T-helper 2 cell treated with Interferon-gamma antibody and Interleukin-4, amounts not matched to agents 100 ng/mL and 5 ng/mL, for 36 hours (primary cell): ENCODE measurements at regions not wholly inside any gene's neighbourhood (a gene's known extent, or its start where the extent isn't known, plus 50 kb on each side); places are given as distances from the start of the nearest gene placed in this dataset.

ENCODE experiments used
- intact Hi-C: fragments of 100-400 bp; cut with micrococcal nuclease; formaldehyde crosslinking; loops from one replicate; pipeline ENCODE4 v1.15.1; 2023

DNA sequence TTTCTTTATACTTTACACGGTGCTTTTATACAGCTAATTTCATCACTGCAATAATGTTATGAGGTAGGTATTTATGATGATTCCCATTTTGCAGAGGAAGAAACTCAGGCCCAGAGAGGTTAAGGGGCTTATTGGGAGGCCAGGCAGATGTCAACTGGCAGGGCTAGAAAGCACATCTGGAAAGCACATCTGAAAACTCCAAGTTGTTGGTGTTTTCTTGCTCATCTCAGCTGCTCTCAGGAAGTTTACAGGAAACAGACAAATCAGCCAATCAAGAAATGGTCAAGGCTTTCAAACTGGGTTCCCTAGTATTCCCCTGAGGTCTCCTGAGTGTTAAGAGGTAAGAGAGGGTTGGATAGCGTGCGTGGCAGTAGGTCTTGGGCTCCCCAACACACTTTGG, 124.1 kb upstream of the MED13L start:
- intact Hi-C loops: no loop called here

GRCh38 chr12:116402163-116402939, 124.9 kb upstream of the MED13L start:
- intact Hi-C loops: no loop called here

DNA sequence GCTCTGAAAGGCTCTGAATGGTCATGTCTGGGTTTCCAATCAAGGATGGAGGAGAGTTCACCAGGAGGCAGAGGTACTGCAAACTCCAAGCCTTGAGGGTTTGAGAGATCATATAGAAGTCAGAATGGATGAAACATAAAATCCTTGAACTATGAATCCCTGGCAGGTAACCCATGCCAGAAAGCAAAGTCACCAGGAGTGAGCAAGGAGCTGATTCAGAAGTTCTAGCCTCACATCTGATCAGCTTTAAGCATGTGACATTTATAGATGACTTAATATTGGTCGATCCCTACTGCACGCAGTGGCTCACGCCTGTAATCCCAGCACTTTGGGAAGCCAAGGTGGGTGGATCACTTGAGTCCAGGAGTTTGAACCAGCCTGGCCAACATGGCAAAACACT, 126.1 kb upstream of the MED13L start:
- intact Hi-C loops: no loop called here

- intact Hi-C loops: no loop called here
Observed at GRCh38 chr12:116404247-116404646, 126.8 kb upstream of the MED13L start.

DNA sequence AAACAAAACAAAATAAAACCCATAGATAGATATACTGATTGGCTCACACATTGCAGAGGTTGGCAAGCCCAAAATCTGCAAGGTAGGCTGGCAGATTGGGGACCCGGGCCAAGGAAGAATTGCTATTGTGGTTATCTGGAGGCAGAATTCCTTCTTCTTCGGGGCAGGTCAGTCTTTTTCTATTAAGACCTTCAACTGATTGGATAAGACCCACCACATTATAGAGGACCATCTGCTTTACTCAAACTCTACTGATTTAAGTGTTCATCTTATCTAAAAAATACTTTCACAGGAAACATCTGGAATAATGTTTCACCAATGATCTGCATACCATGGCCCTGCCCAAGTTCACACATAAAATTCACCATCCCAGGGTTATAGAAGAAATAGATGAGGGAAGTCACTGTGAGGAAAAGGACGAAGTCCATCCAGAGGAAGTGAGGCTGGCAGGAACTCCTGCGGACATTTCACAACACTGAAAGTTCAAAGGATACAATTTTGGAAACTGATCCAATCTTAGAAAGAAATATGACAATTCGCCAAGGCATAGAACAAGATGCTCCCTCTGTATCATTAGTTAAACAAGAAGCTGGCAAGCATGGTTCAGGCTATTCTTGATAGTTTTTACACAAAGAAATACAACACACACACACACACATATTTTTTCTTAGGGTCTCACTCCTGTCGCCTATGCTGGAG, 127.6 kb upstream of the MED13L start:
- intact Hi-C loops: no loop called here

- intact Hi-C loops: no loop called here
Observed at GRCh38 chr12:116406529-116406928, 129.0 kb upstream of the MED13L start.

GRCh38 chr12:116408489-116409250, 131.2 kb upstream of the MED13L start:
- intact Hi-C loops: no loop called here

- intact Hi-C loops: no loop called here
Observed at GRCh38 chr12:116411977-116412376, 134.5 kb upstream of the MED13L start.

DNA sequence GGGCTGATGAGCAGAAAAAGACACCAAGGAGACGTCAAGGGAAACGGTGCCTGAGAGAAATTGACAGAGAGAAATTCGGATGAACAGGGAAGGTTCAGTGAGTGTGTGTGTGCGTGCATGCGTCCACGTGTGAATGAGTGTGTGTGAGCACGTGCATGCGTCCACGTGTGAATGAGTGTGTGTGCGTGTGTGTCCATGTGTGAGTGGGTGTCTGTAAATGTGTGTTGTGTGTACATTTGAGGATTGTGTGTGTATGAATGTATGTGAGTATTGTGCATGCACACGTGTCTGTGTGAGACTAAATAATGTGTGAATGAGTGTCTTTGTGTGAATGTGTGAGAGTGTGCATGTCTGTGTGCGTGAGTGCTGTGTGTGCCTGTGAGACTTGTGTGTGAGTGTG, 137.4 kb upstream of the MED13L start:
- intact Hi-C loops: no loop called here

- intact Hi-C loops: no loop called here
Observed at GRCh38 chr12:116415408-116416108, 138.1 kb upstream of the MED13L start.

- intact Hi-C loops: no loop called here
Observed at GRCh38 chr12:116416166-116416565, 138.7 kb upstream of the MED13L start.

DNA sequence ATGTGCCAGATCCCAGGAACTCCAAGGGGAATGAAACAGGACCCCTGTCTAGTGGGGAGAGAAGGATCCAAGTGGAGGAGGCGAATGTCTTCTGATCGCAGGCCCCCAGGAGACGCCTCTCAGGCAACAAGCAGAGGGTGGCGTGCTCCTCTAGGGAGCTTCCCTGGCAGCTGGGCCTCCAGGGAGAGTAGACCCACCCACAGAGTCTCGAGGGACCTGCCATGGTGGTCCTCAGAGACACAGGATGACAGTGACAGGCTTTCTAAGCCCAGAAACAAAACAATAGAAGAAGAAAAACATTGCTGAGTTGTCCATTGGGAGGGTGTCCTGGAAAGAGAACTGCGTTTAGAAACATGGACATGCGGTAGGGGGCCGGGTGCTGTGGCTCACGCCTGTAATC, 140.6 kb upstream of the MAP1LC3B2 start:
- intact Hi-C loops: no loop called here

DNA sequence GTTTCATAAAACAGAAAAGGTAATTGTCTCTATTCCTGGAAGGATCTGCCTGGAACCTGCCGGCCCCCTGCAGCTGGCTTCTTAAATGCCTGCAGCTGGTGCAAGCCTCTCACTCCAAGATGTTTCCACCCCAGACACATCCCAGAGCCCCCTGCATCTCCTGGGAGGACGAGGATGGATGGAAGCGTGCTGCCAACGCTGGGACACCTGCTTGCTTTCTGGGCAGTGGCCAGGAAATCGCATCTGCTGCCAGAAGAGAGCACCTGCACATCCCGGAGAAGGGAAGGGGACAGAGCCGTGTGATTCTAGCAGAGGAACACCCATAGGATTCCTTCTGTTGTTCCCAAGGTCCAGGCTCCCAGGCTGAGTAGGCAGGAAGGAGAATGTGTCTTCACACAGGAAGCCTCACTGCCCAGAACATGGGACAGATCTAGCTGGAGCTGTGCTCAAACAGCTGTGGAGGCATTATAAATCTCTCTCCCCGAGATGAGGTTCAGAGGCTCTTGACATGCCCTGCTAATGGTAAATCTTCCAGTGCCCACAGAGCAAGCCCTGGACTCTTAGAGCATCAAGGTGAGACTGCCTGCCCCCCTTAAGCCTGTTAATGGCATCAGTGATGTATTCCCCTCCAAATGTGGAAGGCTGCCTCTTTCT, 138.8 kb upstream of the MAP1LC3B2 start:
- intact Hi-C loops: no loop called here

DNA sequence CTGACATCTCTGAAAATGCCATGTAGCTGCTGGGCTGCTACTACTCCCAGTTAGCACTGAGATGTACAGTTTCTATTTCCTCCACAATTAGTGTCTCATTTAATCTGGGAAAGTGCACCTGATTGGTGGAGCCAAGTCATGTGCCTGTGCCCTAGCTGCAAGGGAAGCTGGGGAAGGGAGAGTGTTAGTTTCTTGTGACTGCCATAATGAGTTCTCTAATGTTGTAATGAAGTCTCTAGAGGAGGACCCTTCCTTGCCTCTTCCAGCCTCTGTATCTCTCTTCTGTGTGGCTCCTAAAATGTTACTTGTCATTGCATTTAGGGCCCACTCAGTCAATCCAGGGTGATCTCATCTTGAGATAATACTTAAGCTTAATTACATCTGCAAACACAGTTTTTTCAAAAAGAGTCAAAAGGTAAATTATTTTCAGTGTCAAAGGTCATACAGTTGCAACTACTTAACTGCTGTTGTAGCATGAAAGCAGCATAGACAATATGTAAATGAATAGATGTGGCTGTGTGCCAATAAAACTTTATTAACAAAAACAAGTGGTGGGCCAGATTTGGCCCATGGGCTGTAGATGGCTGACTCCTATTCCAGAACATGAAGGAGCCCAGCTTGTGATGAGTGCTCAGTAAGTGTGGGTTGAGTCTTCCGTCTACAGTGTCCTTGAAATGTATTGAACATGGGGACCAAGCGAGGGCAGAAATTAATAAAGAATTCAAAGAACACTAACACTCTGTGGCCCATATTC, 137.2 kb upstream of the MAP1LC3B2 start:
- intact Hi-C loops: no loop called here

GRCh38 chr12:116423094-116423493, 136.1 kb upstream of the MAP1LC3B2 start:
- intact Hi-C loops: no loop called here

DNA sequence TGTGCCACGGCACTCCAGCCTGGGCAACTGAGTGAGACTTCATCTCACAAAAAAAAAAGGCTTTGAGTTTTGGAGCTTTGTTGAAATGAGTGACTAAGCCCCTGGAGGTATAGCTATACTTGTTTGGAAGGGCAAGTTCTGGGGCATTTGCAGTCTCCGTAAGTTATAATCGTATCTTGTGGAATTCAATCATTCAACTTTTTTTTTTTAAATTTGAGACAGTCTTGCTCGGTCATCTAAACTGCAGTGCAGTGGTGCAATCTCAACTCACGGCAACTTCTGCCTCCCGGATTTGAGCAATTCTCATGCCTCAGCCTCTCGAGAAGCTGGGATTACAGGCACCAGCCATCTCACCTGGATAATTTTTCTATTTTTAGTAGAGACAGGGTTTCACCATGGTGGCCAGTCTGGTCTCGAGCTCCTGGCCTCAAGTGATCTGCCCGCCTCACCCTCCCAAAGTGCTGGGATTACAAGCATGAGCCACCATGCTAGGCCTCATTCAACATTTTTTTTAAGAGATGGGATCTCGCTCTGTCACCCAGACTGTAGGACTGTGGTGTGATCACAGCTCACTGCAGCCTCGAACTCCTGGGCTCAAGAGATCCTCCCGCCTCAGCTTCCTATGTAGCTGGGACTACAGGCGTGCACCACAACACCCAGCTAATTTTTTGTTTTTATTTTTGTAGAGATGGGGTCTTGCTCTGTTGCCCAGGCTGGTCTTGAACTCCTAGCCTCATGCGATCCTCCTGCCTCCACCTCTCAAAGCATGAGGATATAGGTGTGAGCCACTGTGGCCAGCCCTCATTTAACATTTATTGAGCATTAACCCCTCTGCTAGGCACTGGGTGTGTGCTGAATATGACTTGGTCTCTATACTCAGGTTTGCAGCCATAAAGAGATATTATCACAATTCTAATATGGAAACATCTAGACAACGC, 133.7 kb upstream of the MAP1LC3B2 start:
- intact Hi-C loops: no loop called here

DNA sequence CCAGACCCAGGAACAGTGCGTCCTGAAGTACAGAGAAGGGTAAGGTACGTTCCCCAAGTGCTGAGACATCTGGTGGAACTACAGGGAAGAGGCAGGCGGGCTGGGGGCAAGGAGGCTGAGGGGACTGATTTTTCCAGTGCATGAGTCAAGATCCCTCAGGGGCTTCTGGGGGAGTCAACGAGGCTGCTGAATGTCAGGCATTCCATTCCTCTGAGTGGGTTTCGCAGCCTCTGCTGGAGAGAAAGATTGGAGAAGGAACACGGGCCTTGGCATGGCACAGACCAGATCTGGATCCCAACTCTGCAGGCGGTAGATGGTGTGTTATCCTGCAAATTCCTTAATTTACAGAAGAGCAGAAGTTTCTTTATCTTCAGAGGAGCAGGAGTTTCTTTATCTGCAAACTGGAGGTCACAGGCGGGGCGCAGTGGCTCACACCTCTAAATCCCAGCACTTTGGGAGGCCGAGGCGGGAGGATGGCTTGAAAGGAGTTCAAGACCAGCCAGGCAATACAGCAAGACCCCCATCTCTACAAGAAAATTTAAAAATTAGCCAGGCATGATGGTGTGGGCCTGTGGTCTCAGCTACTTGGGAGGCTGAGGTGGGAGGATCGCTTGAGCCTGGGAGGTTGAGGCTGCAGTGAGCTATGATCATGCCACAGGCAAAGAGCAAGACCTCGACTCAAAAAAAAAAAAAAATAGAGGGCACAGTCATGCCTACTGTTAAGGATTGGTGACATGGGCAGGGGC, 132.6 kb upstream of the MAP1LC3B2 start:
- intact Hi-C loops: no loop called here

GRCh38 chr12:116427200-116427930, 131.8 kb upstream of the MAP1LC3B2 start:
- intact Hi-C loops: no loop called here
